ENCODE measurements at regions not wholly inside any gene's neighbourhood (a gene's known extent, or its start where the extent isn't known, plus 50 kb on each side); places are given as distances from the start of the nearest gene placed in this dataset.

DNA sequence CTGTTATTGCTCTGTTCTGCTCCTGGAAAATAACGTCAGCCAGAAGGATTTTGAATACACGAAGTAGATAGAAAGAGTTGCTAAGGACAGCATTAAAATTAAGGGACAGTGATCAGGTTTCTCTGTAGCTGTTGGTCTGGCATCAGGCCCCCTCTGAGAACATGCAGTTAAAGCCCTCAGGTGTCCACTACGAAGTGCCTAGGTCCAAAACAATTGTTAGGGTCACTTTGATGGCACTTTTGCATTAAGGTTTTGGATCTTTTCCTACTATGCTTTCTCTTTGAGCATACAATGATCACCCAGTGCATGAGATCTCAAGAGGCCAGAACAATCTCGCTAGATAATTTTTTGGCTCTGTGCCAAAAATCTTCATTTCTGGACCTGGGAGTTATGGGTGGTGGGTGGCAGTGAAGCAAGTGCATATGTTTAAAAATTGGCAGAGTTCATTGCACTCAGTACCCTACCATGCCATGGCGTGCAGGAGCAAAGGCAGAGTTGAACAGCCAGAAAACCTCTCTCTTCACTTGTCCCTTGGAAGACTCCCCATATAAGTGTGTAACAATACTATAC, 797.6 kb downstream of the ROBO2 start:
- ATAC-seq = no peak

DNA sequence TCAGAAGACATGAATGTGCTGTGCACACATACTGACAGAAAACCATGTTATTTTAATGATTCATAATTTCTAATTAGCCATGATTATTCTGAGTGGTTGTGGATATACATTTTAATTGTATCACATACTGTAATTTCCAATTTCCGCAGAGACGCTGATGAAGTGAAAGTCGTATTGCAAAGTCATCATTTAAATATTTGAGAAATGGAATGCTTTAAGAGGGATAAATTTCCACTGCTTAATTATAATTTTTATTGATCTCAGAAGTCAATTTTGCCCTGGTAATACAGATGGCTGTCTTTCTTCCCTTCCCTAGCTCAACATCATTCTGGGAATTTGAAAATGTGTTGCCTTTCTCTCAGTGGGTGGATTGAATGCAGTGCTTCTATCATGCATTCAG, 819.3 kb downstream of the ROBO2 start:
- BruUV-seq (replicated peaks) = no TSS peak
- no peak overlapping the region for H3K4me3 ChIP-seq (replicated peaks in 1 of 3; ENCODE audit: insufficient read depth in 1 of 3, low read depth in 2 of 3, low read length in 3 of 3)
- H3K79me2 ChIP-seq (ENCODE audit: insufficient read depth, low read length) = no peaks in the 10 kb centered on the region
- no peaks in the 10 kb centered on the region for H3K4me1 ChIP-seq (ENCODE audit: insufficient read depth, low read length)
- no peaks in the 10 kb centered on the region for H3K9me3 ChIP-seq (ENCODE audit: low read length)
- no peaks in the 10 kb centered on the region for H4K20me1 ChIP-seq (ENCODE audit: insufficient read depth, low read length)
- no peak overlapping the region for H2AFZ ChIP-seq (ENCODE audit: low read length)
- in situ Hi-C loops (cut with HindIII; ENCODE audit: extremely low pct_ligation_motif_present, low pct_unique_long_range_greater_than_20kb) (no loop called here), intact Hi-C loops (cut with micrococcal nuclease; ENCODE audit: unreplicated experiment) (no loop called here)
- H3K27ac ChIP-seq (ENCODE audit: extremely low read length, insufficient read depth, low read length) = no peak overlapping the region
- no peak for ATAC-seq
- TF ChIP-seq MAFK (conservative IDR thresholded peaks at IDR 0.05 in 1 of 2, IDR thresholded peaks at IDR 0.05 in 1 of 2; ENCODE audit: low read length in 2 of 2) (peak; percentile 20 to 63; a peak in 3 of 4 replicates), HMGXB3 (CRISPR knock-in tag; IDR thresholded peaks at IDR 0.05; ENCODE audit: borderline replicate concordance) (no peak), MAFF (IDR thresholded peaks at IDR 0.05; ENCODE audit: low read depth, low read length) (peak; percentile 49; the same call in 1 of the 2 replicates)
- no peak for DNase-seq (ENCODE audit: low spot score)
- H3K9ac ChIP-seq (ENCODE audit: insufficient read depth, low read depth, low read length) = no peak overlapping the region
- WGBS (ENCODE audit: low lambda C conversion rate) = 9% methylated on average over 3 of the region's 3 CpGs
- H3K27me3 ChIP-seq (ENCODE audit: control insufficient read depth in 1 of 2, insufficient read depth in 2 of 2, low read length in 2 of 2) = no peaks in the 10 kb centered on the region
- FAIRE-seq = no peak
- no peak overlapping the region for H3K4me2 ChIP-seq (ENCODE audit: low read depth, low read length)
- ChIA-PET CTCF (ENCODE audit: low intra/inter-chr PET ratio, low total read pairs) (no interaction called here), POLR2A (no interaction called here)
- H3K36me3 ChIP-seq (replicated peaks in 1 of 2; ENCODE audit: control insufficient read depth in 1 of 2, insufficient read depth in 2 of 2, low read length in 2 of 2) = no peaks in the 10 kb centered on the region

More for the DNA sequence above, 797.6 kb downstream of the ROBO2 start:
- Histone ChIP-seq H3K4me2 (ENCODE audit: low read depth, low read length) (no peak overlapping the region), H3K27me3 (ENCODE audit: control insufficient read depth in 1 of 2, insufficient read depth in 2 of 2, low read length in 2 of 2) (no peaks in the 10 kb centered on the region), H3K4me1 (ENCODE audit: insufficient read depth, low read length) (no peaks in the 10 kb centered on the region), H3K9me3 (ENCODE audit: low read length) (no peaks in the 10 kb centered on the region), H3K9ac (ENCODE audit: insufficient read depth, low read depth, low read length) (no peak overlapping the region), H2AFZ (ENCODE audit: low read length) (no peak overlapping the region), H3K36me3 (replicated peaks in 1 of 2; ENCODE audit: control insufficient read depth in 1 of 2, insufficient read depth in 2 of 2, low read length in 2 of 2) (no peaks in the 10 kb centered on the region), H4K20me1 (ENCODE audit: insufficient read depth, low read length) (no peaks in the 10 kb centered on the region), H3K79me2 (ENCODE audit: insufficient read depth, low read length) (no peaks in the 10 kb centered on the region), H3K27ac (ENCODE audit: extremely low read length, insufficient read depth, low read length) (no peak overlapping the region), H3K4me3 (replicated peaks in 1 of 3; ENCODE audit: insufficient read depth in 1 of 3, low read depth in 2 of 3, low read length in 3 of 3) (no peak overlapping the region)
- POLR2A ChIA-PET = no interaction called here
- CTCF ChIA-PET (ENCODE audit: low intra/inter-chr PET ratio, low total read pairs) = no interaction called here
- DNase-seq (ENCODE audit: low spot score) (no peak), FAIRE-seq (no peak)
- BruUV-seq (replicated peaks) = no TSS peak
- intact Hi-C loops (cut with micrococcal nuclease; ENCODE audit: unreplicated experiment) (no loop called here), in situ Hi-C loops (cut with HindIII; ENCODE audit: extremely low pct_ligation_motif_present, low pct_unique_long_range_greater_than_20kb) (no loop called here)
- TF ChIP-seq LCORL (IDR thresholded peaks at IDR 0.05) (peak; percentile 97), LCORL (CRISPR knock-in tag; IDR thresholded peaks at IDR 0.05) (no peak), KLF6 (CRISPR knock-in tag; IDR thresholded peaks at IDR 0.05) (no peak)
- WGBS (ENCODE audit: low lambda C conversion rate) = 1% methylated on average over 5 of the region's 5 CpGs
